GM21381 (cell line): ENCODE measurements at regions not wholly inside any gene's neighbourhood (a gene's known extent, or its start where the extent isn't known, plus 50 kb on each side); places are given as distances from the start of the nearest gene placed in this dataset.
"Not testable (repeated sequence)": the region's sequence is repeated elsewhere in the genome, so short reads cannot be mapped to it uniquely, and the experiment has no call there.

Experiments used
- ATAC-seq: cut with Tn5 transposase; IDR thresholded peaks from one replicate; pipeline ENCODE4 v1.9.1; 2021; ENCODE audit warnings: mild to moderate bottlenecking, moderate library complexity; ENCODE audit not compliant: unreplicated experiment

GRCh38 chr1:169044971-169045370 is 61.5 kb upstream of the ATP1B1 start:
- ATAC-seq = no peak

DNA sequence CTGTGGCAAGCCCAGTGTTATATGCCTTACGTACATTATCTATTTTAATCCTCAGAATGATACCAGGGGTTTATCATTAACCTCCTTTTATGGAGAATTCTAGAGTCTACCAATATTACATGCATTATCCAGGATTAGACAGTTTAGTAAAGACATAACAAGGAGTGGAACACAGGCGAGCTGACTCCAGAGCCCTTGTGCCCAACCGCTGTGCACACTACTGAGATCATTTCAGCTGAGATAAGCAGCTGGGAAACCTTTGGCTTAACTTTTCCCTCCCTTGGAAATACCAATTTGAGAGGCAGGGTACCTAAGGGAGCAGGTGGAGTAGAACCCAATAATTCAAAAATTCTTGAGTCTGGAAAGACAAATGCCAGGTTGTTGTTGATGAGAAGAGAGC is 59.8 kb upstream of the ATP1B1 start:
- no peak for ATAC-seq

GRCh38 chr1:169047074-169047473 is 59.4 kb upstream of the ATP1B1 start:
- ATAC-seq = no peak

- no peak for ATAC-seq
These were observed 58.4 kb upstream of the ATP1B1 start for GRCh38 chr1:169048043-169048442.

- no peak for ATAC-seq
These were observed 57.1 kb upstream of the ATP1B1 start for GRCh38 chr1:169049258-169049938.

- ATAC-seq = no peak
These were observed 55.3 kb upstream of the ATP1B1 start for GRCh38 chr1:169051171-169051570.

- not testable (repeated sequence) for ATAC-seq
These were observed 54.3 kb upstream of the ATP1B1 start for GRCh38 chr1:169052171-169052570.

- no peak for ATAC-seq
These were observed 53.8 kb upstream of the ATP1B1 start for GRCh38 chr1:169052727-169053126.

- no peak for ATAC-seq
These were observed 53.3 kb upstream of the ATP1B1 start for GRCh38 chr1:169053196-169053595.
